ENCODE measurements at regions not wholly inside any gene's neighbourhood (a gene's known extent, or its start where the extent isn't known, plus 50 kb on each side); places are given as distances from the start of the nearest gene placed in this dataset.
"Not testable (repeated sequence)": the region's sequence is repeated elsewhere in the genome, so short reads cannot be mapped to it uniquely, and the experiment has no call there.

DNA sequence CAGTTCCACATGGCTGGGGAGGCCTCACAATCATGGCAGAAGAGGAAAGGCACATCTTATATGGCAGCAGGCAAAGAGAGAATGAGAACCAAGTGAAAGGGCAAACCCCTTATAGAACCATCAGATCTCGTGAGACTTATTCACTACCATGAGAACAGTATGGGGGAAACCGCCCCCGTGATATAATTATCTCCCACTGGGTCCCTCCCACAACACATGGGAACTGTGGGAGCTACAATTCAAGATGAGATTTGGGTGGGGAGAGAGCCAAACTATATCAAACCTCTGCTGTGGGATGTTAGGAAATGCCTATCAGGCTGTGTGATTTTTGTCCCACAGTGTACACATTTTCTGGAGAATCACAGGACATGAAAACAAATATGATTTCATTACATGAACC is 415.8 kb downstream of the TSHZ3 start:
- DNase-seq, result not testable (repeated sequence)

DNA sequence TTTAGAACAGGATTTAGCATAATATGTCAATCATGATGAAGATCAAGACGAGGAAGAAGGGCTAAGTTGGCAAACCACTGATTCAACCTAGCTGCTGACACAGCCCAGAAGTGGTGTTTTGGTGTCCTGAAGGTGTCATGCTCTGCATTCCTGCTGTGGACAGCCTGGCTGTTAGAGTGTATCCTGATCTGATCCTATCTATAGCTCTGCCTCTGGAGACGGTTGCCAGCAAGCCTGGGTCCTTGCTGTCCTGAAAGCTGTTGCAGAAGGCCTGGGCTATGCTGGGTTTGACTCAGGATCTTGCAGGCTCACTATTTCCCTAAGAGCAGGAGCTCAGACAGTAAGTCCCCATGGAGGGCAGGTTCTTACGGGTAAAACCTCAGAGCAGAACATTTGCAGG is 416.4 kb downstream of the TSHZ3 start:
- no peak for DNase-seq

DNA sequence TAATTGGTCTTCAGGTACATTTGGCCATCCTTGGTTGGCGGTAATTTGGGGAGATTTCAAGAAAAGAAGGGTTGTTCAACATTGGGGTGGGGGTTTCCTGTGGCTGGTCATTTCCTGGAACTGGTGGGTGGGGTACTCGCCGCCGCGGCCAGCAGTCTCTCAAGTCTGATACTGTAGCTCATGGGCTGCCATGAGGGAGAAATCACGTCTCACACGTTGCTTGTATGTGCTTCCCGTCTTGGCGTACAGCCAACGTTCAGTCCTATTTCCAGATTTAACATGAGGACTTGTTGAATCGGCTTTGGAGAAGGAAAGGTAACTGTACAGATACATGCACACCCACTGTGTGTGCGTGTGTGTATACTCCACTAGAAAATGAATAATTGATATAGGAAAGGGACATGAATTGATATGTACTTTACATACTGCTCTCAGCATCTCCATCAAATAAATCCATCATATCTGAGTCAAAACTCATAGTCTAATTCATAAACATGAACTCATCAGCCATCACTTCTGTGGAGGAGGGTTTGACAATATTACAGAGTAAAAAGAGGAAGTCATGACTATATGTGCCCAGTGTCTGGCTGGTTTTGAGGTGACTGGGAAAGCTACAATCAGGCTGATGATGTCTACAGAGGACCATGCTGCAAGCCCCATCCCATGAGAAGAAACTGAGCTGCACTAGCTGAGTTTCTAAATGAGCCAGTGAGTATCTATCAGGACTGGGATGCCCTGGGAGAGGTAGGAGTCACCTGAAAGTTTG is 418.1 kb downstream of the TSHZ3 start:
- DNase-seq, result no peak

DNA sequence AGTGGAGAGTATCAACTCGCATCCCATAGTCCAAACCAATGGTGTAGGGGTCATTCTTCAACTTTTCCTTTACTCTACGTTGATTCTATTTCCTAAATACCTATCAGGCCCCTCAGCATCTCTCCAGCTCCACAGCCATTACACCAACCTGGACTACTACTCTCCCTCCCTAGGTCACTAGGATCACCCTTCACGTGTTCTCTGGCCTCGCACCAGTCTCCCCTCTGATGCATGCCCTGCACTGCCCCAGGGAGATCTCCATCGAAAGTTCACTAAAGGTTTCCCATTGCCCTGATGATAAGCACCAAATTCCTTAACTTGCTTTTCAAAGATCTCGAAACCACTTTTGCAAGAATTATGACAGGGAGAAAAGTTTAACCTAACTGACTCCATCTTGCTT is 421.5 kb downstream of the TSHZ3 start:
- no peak for DNase-seq

DNA sequence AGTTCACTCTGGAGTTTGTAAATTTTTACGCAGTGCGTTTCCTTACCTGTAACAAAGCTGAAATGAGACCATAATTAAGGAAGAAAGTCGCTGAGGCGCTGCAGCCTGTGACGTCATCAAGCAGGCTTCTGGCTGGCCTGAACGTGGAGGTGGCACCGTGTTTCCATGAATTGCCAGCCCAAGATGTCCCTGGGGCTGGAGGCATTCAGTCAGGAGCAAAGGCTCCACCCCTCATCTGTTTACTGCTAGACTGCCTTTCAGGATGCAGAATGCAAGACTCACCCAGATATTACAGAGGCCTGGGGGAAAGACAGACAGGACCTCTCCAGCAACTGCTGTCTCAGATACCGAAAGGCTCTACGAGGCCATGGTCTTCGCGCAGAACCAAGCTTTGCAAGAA is 424.6 kb downstream of the TSHZ3 start:
- no peak for DNase-seq

DNA sequence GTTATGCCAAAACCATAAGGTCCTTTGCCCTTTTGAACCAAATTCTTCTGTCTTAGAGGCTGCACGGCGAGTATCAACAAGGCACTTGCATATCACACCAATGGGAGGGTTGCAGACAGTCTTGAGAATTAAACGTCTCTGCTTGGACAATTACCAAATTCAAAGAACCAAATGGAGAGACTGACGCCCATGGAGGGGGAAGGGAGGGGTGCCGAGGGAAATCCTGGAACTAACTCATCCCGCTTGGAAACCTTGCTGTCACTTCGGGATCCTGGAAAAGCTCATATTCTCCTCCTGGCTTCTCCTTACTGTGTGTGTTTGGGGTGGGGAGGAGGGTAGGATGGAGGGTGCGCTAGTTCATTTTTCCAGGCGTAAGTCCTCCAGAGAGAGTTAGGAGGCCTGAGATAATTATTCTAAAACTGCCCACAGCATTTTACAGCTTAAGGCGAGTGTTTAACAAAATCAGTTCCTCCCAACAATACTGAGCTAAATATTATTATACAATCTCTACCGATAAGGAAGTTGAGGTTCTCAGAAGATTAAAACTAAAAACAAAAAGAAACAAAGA is 425.1 kb downstream of the TSHZ3 start:
- DNase-seq, result no peak

DNA sequence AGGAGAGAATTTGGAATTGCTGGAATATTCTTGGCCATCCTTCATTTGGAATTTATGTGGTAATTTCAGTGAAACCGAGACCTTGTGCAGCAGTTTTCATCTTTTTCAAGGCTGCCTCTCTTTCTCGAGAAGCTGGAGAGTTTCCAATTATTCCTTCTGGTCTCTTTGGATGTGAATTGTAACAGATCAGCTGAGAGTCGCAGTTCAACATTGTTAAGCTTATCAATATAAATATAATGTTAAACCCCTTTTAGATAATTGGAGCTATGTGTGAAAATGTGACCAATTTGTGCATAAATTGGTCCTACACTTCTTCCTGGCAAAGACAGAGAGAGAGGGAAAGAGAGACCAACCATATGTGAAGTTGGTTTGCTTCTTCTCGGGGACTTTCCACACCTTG is 425.6 kb downstream of the TSHZ3 start:
- DNase-seq, result no peak

DNA sequence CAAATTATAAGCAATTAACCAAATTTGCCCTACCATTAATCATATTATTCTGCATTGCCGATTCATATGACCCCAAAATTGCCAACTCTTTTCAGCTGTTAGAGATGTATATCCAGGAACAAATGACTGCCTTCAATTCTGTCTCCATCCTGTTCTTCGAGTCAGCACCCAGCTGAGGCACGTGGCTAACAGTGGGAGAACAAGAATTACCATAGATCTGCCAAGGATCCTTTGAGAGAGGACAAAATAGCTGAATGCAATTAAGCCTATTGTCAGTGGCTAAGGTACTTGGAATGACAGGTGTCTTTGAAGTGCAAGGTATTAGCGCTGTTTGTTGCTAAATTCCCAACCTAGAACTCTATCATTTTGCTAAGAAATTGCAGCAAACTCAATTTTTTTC is 426.1 kb downstream of the TSHZ3 start:
- no peak for DNase-seq

DNA sequence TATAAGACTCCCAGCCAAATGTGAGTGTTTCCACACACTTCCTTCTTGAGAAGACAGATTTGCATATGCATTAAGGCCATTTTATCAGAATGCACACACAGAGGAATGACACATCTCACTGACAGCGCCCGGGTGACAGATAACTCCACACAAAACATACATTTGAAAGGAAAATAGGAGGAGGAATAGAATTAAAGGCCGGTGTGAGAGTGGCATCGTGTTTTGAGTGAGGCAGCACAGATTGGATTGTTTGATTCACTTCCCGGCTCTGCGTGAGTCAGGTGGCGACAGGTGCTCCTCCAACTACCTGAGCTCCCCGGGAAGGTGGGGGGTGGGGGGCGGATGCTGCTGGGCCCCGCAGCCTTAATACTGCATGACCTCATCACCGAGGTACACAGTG is 429.0 kb downstream of the TSHZ3 start:
- DNase-seq, result no peak

DNA sequence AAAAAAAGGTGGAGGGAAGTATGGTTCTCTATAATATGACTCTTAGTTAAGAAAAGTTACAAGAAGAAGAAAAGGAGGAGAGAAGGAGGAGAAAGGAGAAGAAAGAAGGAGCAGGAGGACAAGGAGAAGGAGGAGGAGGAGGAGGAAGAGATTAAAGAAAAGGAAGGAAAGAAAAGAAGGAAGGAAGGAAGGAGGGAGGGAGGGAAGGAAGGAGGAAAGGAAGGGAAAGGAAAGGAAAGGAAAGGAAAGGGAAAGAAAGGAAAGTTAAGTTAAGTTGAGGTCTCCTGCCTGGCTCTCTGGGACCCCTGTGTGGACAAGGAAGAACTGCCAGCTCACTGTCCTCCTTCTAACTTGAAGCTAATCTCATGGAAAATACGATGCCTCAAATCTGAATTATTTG is 429.5 kb downstream of the TSHZ3 start:
- no peak for DNase-seq

DNA sequence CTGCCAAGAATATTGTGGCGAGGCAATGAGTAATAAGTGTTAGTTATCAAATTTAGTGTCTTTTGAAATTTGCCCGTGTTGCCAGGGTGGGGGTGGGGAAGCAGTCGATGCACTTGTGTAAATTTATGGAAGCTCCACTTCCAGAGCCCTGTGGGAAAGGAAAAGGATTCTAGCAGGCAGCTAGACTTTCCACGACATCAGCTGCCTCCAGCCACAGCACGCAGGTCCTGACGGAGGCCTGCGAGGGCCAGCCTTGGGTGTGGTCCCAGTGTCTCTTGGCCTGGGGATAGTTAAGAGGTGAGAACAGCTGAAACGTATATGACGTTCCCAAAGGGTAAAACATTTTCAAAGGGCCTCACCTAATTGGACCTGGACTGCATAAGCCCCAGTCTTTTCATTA is 433.0 kb downstream of the TSHZ3 start:
- no peak for DNase-seq

DNA sequence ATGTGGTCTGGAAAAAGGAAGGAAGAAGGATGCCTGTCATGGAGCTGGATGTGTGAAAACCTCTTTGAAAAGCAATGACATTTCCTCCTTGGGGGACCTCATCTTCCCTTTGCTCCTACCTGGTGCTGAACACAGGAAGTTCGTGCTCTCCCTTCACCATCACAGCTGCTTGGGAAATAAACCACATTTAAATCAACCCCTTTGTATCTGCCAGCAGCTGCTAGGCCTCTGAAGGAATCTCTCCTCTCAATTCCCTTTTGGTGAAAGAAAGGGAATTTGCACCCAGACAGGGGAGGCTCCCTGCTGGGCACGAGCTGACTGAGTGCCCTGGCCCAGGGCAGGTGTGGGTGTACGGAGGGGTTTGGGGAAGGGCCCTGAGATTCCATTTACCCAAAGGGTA is 437.7 kb downstream of the TSHZ3 start:
- DNase-seq, result no peak

DNA sequence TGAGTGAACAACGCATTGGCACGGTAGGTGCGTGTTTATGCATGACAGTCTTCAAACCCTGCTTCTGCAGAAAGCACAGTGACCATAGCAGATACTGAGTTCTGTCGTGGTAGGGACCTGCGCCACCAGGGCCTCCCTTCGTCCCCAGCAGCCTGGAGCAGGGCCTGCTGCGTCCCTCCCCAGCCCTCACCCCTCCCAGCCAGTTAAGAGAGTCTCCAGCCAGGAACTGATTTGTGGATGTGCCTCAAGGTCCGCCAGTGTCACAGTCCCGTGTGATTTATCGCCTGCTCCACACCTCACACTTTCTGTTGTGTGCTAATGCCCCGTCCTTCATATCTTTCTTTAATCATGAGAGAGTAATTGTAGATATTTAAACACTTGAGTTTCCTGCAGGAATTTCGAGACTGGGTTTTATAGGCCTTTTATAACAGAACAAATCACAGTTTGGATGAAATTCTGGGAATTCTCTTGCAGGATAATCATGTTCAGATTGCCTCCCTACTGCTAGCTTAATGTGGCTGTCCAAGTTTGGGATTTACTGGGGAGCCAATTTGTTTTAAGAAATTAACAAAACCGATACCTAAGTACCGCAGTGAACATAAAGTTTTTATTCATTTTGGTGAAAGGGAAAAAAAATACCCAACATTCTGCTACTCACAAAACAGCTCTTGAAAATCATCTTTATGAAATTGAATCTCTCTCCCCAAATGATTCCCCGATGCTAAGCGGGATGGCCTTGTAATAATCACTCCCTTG is 438.6 kb downstream of the TSHZ3 start:
- no peak for DNase-seq

DNA sequence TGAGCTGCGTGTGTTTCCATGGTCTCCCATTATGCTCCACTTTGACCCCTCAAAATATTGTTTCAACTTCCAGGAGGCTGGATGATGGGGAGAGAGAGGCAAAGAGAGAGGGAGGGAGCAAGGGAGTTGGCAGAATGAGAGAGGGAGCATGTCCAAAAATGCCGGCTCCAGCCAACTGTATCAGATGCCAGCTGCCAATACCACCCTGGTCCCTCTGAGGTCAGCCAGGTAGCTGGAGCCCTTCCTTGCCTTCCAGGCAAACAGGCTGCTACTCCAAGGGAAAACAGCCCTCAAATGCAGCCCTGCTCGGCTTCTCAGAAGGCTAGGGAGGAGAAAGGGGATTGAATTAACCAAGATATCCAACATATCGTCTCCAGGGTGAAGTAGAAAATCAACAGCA is 440.0 kb downstream of the TSHZ3 start:
- DNase-seq, result no peak

DNA sequence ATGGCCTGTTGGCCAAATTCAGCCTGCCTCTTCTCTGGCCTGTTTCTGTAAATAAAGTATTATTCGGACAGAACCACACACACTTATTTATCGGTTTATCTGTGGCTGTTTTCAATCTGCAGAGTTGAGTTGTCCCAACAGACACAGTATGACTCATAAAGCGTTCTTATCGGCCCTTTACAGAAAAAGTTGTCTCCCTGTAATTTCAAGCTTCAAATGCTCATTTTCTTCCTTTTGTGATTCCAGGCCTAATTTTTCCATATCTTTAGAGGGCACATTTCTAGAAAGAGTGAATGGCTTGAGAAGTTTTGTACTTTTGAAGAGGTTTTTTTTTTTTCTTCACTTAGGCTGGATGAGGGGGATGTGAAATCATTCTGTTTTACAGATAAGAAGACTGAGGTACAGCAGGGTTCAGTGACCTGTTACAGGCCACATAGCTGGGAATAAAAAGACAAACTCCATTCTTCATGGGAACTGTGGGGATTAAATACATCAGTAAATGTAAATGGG is 440.9 kb downstream of the TSHZ3 start:
- DNase-seq, result no peak

DNA sequence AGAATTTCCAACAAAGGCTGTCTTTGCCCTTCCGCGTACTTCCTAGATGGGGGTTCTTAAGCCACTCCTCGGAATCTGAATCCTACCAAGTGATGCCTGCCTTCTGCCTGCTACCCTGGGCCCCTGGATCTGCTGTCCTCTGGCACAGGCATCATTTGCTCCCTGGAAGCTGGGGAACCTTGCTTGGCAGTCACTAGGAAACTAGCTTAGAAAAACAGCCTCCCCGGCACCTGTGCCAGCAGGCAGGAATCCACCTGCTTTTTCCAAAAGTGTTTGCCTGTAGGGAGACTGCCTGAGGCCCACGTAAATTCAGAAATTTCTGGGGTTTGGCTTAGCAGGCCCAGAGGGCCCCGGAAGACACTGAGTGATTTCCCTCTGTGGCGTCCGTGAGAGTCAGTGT is 442.4 kb downstream of the TSHZ3 start:
- DNase-seq, result no peak

DNA sequence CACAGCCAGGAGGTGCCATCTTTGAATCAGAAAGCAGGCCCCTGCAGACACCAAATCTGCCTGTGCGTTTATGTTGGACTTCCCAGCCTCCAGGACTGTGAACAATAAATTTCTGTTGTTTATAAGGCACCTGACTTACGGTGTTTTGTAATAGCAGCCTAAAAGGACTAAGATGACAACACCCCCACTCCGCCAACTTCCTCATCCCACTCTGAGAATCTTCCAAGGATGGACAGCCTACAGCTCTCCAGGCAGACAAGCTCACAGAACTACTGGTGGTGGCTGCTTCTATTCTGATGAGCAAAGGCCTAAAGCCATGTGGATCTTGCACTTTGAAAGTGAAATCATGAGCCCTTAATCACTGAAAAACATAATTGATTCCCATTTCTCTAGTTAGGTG is 449.2 kb downstream of the TSHZ3 start:
- no peak for DNase-seq

DNA sequence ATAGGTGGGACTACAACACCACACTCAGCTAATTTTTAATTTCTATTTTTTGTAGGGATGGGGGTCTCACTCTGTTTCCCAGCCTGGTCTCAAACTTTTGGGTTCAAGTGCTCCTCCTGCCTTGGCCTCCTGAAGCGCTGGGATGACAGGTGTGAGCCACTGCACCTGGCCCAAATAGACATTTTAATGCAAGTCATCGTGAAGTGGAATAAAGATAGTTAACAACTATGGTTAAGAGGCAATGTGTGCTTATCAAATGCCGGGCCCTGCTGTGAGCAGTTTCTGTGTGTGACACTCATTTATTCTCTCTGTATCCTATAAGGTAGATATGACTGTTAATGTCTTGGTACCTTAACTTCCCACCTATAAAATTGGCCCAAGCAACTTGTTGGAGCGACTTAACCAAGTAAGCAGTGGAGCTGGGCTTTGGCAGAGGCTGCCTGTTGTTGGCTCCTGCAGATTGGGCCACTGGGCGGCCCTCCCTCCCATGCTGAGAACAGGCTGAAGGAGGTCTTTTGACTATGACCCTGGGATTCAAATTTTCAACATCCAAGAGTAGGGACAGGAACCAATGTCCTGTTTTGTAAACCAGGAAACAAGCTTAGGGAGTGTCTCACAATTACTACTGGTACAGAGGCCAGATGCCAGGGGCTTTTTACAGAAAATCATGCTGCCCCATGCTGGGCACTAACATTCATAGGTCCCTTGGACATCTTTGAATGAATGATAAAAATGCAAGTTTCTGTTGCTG is 450.7 kb downstream of the TSHZ3 start:
- DNase-seq, result no peak

DNA sequence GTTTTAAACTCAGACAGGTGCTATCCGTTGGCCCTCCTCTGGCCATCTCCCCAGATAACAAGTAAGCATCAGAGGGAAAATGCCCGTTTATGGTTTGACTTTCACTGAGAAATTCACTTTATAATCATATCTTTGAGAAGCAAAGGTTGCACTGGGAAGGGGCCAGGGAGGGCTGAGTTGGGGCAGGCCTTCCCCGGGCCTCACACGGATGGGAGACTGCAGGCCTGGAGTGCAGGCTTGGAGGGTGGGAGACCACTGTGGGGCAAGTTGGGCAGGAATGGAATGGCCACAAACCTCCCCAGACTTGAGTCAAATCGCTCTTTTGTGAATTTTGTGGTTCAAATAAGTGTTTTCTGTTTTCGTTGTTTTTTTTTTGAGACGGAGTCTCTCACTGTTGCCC is 451.7 kb downstream of the TSHZ3 start:
- DNase-seq, result no peak

DNA sequence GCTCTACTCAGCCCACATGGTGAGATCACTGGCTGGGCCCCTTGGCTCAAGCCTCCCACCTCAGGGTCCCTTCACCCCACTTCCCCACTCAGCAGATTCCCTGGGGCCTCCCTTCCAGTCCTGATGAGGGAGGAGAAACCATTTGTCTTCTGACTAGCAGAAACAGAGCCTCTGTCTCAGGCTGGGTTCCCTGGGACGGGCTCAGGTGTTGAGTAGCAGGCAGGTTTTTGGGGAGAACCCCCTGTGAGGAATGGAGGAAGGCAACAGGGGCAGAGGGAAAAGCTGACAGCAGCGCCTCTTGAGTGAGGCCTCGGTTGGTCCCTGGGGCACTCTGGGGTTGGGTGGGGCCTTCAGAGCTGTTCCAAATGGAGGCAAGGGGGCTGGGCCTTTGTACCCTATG is 452.2 kb downstream of the TSHZ3 start:
- no peak for DNase-seq

DNA sequence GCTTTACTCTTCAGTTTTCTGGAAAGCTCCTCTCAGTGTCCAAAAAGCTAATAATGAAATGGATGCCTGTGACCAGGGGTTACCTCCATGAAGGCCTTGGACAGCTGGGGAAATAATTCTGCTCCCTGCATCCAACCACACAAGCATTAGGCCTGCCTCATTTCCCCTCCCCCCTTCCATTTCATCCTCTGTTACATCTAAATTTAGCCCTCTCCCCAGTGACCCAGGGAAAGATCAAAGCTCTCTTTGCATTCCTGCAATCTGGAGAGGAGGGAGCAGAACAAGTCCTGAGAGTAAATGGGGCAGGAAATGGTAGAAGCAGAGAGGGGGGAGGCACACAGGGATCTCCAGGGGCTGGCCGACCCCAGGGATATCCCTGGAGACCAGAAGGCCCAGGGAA is 452.7 kb downstream of the TSHZ3 start:
- no peak for DNase-seq

DNA sequence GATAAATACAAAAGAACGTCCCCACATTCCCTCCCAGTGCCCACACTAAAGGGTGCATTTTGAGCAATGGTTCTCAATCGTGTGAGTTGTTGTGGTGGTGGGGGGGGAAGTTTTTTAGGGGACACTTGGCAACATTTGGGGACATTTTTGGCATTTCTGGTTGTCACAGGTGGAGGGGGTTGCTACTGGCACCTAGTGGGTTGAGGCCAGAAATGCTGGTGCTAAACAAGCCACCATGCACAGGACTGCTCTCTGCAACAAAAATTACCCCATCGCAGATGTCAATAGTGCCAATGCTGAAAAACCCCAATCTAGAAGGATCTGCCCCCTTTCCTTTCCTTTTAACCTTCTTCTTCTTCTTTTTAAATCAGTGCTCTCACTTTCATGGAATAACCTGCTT is 453.3 kb downstream of the TSHZ3 start:
- no peak for DNase-seq

DNA sequence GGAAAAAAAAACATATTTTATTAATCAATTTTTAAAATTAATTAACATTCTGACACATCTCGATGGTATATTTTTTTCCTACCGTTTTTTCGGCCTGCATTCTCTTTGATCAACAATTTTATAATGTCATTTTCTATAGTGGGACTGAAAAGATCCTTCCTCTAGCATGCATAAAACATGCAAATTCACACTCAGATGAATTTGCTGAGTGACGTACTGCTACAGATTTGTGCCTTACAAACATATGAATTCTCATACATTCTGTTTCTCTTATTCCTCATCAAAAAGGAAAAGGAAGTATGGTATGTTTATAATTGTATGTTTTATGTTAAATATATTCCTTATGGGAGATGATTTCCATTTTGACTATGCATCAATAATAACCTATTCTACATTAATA is 458.2 kb downstream of the TSHZ3 start:
- no peak for DNase-seq

Measured in NCI-H1417 (cell line).